ENCODE measurements at regions not wholly inside any gene's neighbourhood (a gene's known extent, or its start where the extent isn't known, plus 50 kb on each side); places are given as distances from the start of the nearest gene placed in this dataset.

DNA sequence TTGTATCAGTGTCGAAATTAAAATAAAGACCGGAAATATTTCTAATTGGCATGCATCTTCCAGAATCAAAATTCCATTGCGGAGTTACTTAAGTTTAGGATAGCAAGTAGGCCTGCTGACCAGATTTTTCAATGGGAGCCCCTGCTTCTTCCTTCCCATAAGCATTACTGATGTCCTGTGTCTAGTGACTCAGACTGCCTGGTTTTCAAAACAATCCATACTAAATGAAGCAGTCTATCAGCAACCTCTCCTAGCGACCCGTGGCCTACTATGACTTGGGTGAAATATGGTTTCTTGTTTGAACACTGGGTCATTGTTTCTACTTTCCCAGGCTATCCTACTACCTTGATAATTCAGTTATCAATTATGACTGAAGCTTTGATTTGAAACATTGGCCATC, 571.6 kb downstream of the TBC1D4 start:
- Histone ChIP-seq H3K27ac (no peak overlapping the region), H3K36me3 (ENCODE audit: insufficient read depth) (no peaks in the 10 kb centered on the region), H3K4me2 (no peak overlapping the region), H3K27me3 (ENCODE audit: insufficient read depth, low read depth) (no peaks in the 10 kb centered on the region), H4K20me1 (ENCODE audit: insufficient read depth) (no peaks in the 10 kb centered on the region), H3K9ac (no peak overlapping the region), H3K79me2 (ENCODE audit: insufficient read depth, low read depth) (no peaks in the 10 kb centered on the region), H3K4me3 (IDR thresholded peaks at IDR 0.05; ENCODE audit: insufficient read depth, low read depth, low read length) (no peak overlapping the region), H3K4me1 (ENCODE audit: low read depth, poor library complexity, severe bottlenecking) (no peaks in the 10 kb centered on the region), H2AFZ (ENCODE audit: low read depth) (no peak overlapping the region)
- TF ChIP-seq, protein P1, sequence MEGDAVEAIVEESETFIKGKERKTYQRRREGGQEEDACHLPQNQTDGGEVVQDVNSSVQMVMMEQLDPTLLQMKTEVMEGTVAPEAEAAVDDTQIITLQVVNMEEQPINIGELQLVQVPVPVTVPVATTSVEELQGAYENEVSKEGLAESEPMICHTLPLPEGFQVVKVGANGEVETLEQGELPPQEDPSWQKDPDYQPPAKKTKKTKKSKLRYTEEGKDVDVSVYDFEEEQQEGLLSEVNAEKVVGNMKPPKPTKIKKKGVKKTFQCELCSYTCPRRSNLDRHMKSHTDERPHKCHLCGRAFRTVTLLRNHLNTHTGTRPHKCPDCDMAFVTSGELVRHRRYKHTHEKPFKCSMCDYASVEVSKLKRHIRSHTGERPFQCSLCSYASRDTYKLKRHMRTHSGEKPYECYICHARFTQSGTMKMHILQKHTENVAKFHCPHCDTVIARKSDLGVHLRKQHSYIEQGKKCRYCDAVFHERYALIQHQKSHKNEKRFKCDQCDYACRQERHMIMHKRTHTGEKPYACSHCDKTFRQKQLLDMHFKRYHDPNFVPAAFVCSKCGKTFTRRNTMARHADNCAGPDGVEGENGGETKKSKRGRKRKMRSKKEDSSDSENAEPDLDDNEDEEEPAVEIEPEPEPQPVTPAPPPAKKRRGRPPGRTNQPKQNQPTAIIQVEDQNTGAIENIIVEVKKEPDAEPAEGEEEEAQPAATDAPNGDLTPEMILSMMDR (conservative IDR thresholded peaks at IDR 0.05; ENCODE audit: low read depth, low read length): no peak

DNA sequence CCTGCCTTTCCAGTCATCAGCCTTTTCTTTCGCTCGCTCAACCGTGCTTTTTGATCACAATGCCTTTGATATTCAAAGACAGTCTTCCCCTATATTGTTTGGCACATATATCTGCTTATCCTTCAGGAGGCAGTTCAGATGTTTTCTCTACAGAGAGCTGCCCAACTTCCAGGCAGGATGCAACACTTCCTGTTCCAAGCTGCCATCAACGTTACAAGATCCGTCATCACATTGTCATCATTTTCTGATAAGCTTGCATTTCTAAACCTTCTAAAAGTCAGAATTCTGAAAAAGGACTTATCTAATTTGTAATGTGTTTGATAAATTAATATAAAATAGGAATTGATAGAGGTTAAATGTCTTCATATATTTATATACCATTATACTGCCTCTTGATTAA, 574.2 kb downstream of the TBC1D4 start:
- no peak overlapping the region for H3K4me3 ChIP-seq (IDR thresholded peaks at IDR 0.05; ENCODE audit: insufficient read depth, low read depth, low read length)
- H3K27me3 ChIP-seq (ENCODE audit: insufficient read depth, low read depth): no peaks in the 10 kb centered on the region
- no peak overlapping the region for H3K9ac ChIP-seq
- no peak overlapping the region for H3K4me2 ChIP-seq
- H3K36me3 ChIP-seq (ENCODE audit: insufficient read depth): no peaks in the 10 kb centered on the region
- H2AFZ ChIP-seq (ENCODE audit: low read depth): no peak overlapping the region
- no peaks in the 10 kb centered on the region for H4K20me1 ChIP-seq (ENCODE audit: insufficient read depth)
- H3K4me1 ChIP-seq (ENCODE audit: low read depth, poor library complexity, severe bottlenecking): no peaks in the 10 kb centered on the region
- TF ChIP-seq, protein P1 (conservative IDR thresholded peaks at IDR 0.05; ENCODE audit: low read depth, low read length): no peak
- no peaks in the 10 kb centered on the region for H3K79me2 ChIP-seq (ENCODE audit: insufficient read depth, low read depth)
- no peak overlapping the region for H3K27ac ChIP-seq

DNA sequence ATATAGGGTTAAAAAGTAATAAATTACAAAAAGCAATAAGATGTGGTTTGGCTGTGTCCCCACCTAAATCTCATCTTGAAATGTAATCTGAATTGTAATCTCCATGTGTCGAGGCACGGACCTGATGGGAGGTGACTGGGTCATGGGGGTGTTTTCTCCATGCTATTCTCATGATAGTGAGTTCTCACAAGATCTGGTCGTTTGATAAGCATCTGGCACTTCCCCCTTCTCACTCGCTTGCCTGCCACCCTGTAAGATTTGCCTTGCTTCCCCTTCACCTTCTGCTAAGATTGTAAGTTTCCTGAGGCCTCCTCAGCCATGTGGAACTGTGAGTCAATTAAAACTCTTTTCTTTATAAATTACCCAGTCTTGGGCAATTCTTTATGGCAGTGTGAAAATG, 577.4 kb downstream of the TBC1D4 start:
- H3K4me2 ChIP-seq: no peak overlapping the region
- TF ChIP-seq, protein P1 (conservative IDR thresholded peaks at IDR 0.05; ENCODE audit: low read depth, low read length): no peak
- H3K36me3 ChIP-seq (ENCODE audit: insufficient read depth): no peaks in the 10 kb centered on the region
- no peak overlapping the region for H3K27ac ChIP-seq
- H3K9ac ChIP-seq: no peak overlapping the region
- no peaks in the 10 kb centered on the region for H4K20me1 ChIP-seq (ENCODE audit: insufficient read depth)
- H2AFZ ChIP-seq (ENCODE audit: low read depth): no peak overlapping the region
- no peaks in the 10 kb centered on the region for H3K27me3 ChIP-seq (ENCODE audit: insufficient read depth, low read depth)
- H3K79me2 ChIP-seq (ENCODE audit: insufficient read depth, low read depth): no peaks in the 10 kb centered on the region
- no peaks in the 10 kb centered on the region for H3K4me1 ChIP-seq (ENCODE audit: low read depth, poor library complexity, severe bottlenecking)
- H3K4me3 ChIP-seq (IDR thresholded peaks at IDR 0.05; ENCODE audit: insufficient read depth, low read depth, low read length): no peak overlapping the region

DNA sequence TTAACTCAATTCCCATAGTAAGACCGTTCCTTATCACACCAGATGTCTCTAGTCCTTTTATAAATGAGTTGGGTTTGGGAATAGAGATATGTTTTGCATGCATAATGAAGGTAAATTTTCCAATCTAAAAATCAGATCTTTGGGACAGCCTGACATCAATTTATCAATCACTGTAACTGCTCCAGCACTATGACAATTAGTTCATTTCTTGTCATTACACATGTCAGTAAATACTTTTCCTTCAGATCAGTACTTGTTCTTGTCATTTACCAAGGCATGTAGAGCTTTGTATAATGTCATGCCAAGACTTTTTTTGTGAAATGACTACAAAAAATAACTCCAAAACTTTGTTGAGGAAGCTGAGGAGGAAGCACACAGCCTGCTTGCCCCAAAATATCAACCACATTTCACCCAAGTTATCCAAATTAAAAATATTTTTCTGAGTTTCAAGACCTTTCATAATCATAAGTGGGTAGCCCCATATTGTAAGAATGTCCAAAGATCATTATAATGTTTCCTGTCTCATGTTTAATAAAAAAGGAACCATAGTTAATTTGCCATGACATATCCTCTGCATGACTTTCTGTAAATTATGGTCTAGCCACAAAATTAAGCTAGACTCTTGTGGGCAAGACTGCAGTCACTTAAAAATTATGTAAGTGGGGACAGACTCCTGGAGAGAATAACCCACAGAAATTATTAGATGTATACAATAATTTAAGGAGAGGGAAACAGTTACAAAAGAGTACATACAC, 586.8 kb downstream of the TBC1D4 start:
- Histone ChIP-seq H3K4me3 (IDR thresholded peaks at IDR 0.05; ENCODE audit: insufficient read depth, low read depth, low read length) (no peak overlapping the region), H3K27me3 (ENCODE audit: insufficient read depth, low read depth) (no peaks in the 10 kb centered on the region), H3K79me2 (ENCODE audit: insufficient read depth, low read depth) (no peaks in the 10 kb centered on the region), H3K36me3 (ENCODE audit: insufficient read depth) (no peaks in the 10 kb centered on the region), H3K9ac (no peak overlapping the region), H3K4me2 (no peak overlapping the region), H2AFZ (ENCODE audit: low read depth) (no peak overlapping the region), H3K27ac (no peak overlapping the region), H4K20me1 (ENCODE audit: insufficient read depth) (no peaks in the 10 kb centered on the region), H3K4me1 (ENCODE audit: low read depth, poor library complexity, severe bottlenecking) (no peaks in the 10 kb centered on the region)
- TF ChIP-seq, protein P1 (conservative IDR thresholded peaks at IDR 0.05; ENCODE audit: low read depth, low read length): no peak

Measured in KMS-11 (cell line).